ENCODE measurements at regions not wholly inside any gene's neighbourhood (a gene's known extent, or its start where the extent isn't known, plus 50 kb on each side); places are given as distances from the start of the nearest gene placed in this dataset.

DNA sequence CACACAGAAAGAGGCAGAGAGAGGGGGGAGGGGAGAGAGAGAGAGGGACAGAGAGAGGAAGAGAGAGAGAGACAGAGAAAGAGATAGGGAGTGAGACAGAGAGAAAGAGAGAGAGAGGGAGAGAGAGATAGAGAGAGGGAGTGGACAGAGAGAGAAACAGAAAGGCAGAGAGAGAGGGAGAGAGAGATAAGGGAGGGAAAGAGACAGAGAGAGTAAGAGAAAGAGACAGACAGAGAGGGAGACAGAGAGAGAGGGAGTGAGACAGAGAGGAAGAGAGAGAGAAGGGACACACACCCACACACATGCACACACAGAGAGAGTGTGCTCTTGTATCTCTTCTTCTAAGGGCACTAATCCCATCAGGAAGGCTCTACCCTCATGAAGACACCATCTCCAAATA lies 103.2 kb upstream of the ESRRB start:
- no peak overlapping the region for H3K4me2 ChIP-seq (ENCODE audit: low read length)
- no peak overlapping the region for H3K27ac ChIP-seq (ENCODE audit: low read depth, low read length)
- no peaks in the 10 kb centered on the region for H3K9me2 ChIP-seq (replicated peaks; ENCODE audit: control insufficient read depth, low read length)
- H3F3A ChIP-seq (ENCODE audit: control insufficient read depth, insufficient read depth): no peaks in the 10 kb centered on the region
- no peak for TF ChIP-seq EZH2phosphoT487 (IDR thresholded peaks at IDR 0.05; ENCODE audit: borderline replicate concordance, low read length)
- no peak for TF ChIP-seq CTCF (IDR thresholded peaks at IDR 0.05; ENCODE audit: low read depth, low read length, poor library complexity, severe bottlenecking)
- H3K27me3 ChIP-seq (ENCODE audit: control insufficient read depth, low read length): peaks cover 7% of the 10 kb centered on the region; the same call in 1 of the 2 replicates
- H3K9me3 ChIP-seq (ENCODE audit: control insufficient read depth, insufficient read depth, low read length): no peaks in the 10 kb centered on the region
- H3K36me3 ChIP-seq (ENCODE audit: control insufficient read depth, low read length): no peaks in the 10 kb centered on the region
- no peak overlapping the region for H3K4me3 ChIP-seq (ENCODE audit: low read length)
- no peaks in the 10 kb centered on the region for H3K4me1 ChIP-seq (ENCODE audit: control insufficient read depth, low read length)
- no peaks in the 10 kb centered on the region for H4K20me1 ChIP-seq (ENCODE audit: control insufficient read depth, insufficient read depth, low read depth, low read length)
- H3K79me2 ChIP-seq (ENCODE audit: control insufficient read depth, low read length): no peaks in the 10 kb centered on the region

DNA sequence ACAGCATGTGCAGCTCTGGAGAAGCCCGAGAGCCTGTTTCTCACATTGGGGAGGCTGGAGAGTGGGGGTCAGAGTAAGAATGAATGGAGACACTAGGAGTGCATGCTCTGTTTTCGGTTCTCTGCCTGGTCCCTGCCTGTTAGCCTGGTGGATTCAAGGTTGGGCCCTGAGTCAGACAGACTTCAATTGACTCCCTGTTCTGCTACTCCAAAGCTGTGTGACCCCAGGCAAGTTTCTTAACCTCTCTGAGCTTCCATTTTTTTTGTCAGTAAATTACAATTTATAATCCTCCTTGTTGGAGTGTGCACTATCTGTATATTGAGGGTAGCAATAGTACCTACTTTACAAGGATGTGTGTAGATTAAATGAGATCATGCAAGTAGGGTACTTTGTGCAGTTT lies 102.6 kb upstream of the ESRRB start:
- Histone ChIP-seq H3K4me2 (ENCODE audit: low read length) (no peak overlapping the region), H3K36me3 (ENCODE audit: control insufficient read depth, low read length) (no peaks in the 10 kb centered on the region), H3K9me2 (replicated peaks; ENCODE audit: control insufficient read depth, low read length) (no peaks in the 10 kb centered on the region), H3K9me3 (ENCODE audit: control insufficient read depth, insufficient read depth, low read length) (no peaks in the 10 kb centered on the region), H3K27ac (ENCODE audit: low read depth, low read length) (no peak overlapping the region), H3K27me3 (ENCODE audit: control insufficient read depth, low read length) (peaks cover 4% of the 10 kb centered on the region; the same call in 1 of the 2 replicates), H4K20me1 (ENCODE audit: control insufficient read depth, insufficient read depth, low read depth, low read length) (no peaks in the 10 kb centered on the region), H3K79me2 (ENCODE audit: control insufficient read depth, low read length) (no peaks in the 10 kb centered on the region), H3F3A (ENCODE audit: control insufficient read depth, insufficient read depth) (no peaks in the 10 kb centered on the region), H3K4me1 (ENCODE audit: control insufficient read depth, low read length) (no peaks in the 10 kb centered on the region), H3K4me3 (ENCODE audit: low read length) (no peak overlapping the region)
- TF ChIP-seq CTCF (IDR thresholded peaks at IDR 0.05; ENCODE audit: low read depth, low read length, poor library complexity, severe bottlenecking): no peak
- TF ChIP-seq EZH2phosphoT487 (IDR thresholded peaks at IDR 0.05; ENCODE audit: borderline replicate concordance, low read length): no peak

GRCh38 chr14:76274324-76274723 lies 101.6 kb upstream of the ESRRB start:
- no peak overlapping the region for H3K4me2 ChIP-seq (ENCODE audit: low read length)
- no peaks in the 10 kb centered on the region for H3K4me1 ChIP-seq (ENCODE audit: control insufficient read depth, low read length)
- no peaks in the 10 kb centered on the region for H3K79me2 ChIP-seq (ENCODE audit: control insufficient read depth, low read length)
- TF ChIP-seq EZH2phosphoT487 (IDR thresholded peaks at IDR 0.05; ENCODE audit: borderline replicate concordance, low read length) (no peak), CTCF (IDR thresholded peaks at IDR 0.05; ENCODE audit: low read depth, low read length, poor library complexity, severe bottlenecking) (no peak)
- no peaks in the 10 kb centered on the region for H3K9me3 ChIP-seq (ENCODE audit: control insufficient read depth, insufficient read depth, low read length)
- H3K27me3 ChIP-seq (ENCODE audit: control insufficient read depth, low read length): no peaks in the 10 kb centered on the region
- H3F3A ChIP-seq (ENCODE audit: control insufficient read depth, insufficient read depth): no peaks in the 10 kb centered on the region
- no peaks in the 10 kb centered on the region for H3K9me2 ChIP-seq (replicated peaks; ENCODE audit: control insufficient read depth, low read length)
- H3K27ac ChIP-seq (ENCODE audit: low read depth, low read length): no peak overlapping the region
- H3K4me3 ChIP-seq (ENCODE audit: low read length): no peak overlapping the region
- H4K20me1 ChIP-seq (ENCODE audit: control insufficient read depth, insufficient read depth, low read depth, low read length): no peaks in the 10 kb centered on the region
- no peaks in the 10 kb centered on the region for H3K36me3 ChIP-seq (ENCODE audit: control insufficient read depth, low read length)
